ENCODE measurements at regions not wholly inside any gene's neighbourhood (a gene's known extent, or its start where the extent isn't known, plus 50 kb on each side); places are given as distances from the start of the nearest gene placed in this dataset.

DNA sequence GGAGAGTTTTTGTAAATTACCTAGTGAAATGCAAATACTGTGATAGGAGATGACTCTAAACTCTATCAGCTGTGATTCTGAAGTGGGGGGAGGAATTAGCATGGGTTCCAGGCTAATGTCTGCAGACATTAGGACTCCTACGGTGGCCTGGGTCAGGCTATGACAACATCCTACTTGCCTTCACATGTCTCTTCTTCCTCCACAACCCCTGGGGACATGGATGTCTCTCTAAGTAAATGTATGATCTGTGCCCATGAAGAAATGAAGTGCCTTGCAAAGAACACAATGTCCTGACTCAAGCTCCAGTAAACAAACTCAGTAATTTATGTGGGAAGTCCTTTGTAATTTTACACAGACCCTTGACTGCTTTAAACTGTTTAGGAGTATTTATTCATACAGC lies 165.8 kb upstream of the EEF1E1 start:
- no peak overlapping the region for H3K27ac ChIP-seq (replicated peaks)
- no peak for DNase-seq (ENCODE audit: low read depth in 1 of 2, low spot score in 1 of 2)
- no peaks in the 10 kb centered on the region for H3K27me3 ChIP-seq (ENCODE audit: insufficient read depth, poor library complexity, severe bottlenecking)
- no peak overlapping the region for H3K4me3 ChIP-seq (replicated peaks; ENCODE audit: insufficient read depth, low read length)
- TF ChIP-seq SPI1 (IDR thresholded peaks at IDR 0.05; ENCODE audit: borderline replicate concordance, low read depth) (no peak), GABPA (IDR thresholded peaks at IDR 0.05; ENCODE audit: low read depth) (no peak)

DNA sequence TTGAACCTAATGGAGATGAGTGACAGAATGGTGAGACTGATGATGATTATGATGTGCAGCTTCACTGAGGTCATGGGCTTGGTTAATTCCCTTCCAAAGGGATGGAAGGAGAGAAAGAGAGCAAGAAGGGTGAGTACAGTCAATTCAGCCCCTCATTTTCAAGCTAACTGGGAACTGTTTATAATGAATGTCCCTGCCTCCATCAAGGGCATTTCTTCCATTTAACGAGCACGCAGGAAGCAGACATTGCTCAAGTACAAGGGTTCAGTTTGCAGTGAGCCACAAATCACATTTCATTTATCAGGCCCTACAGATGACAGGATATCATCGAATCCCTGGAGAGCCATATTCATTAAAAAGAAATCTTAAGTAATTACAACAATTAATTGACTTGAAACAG lies 158.3 kb upstream of the EEF1E1 start:
- H3K27me3 ChIP-seq (ENCODE audit: insufficient read depth, poor library complexity, severe bottlenecking): peaks cover 4% of the 10 kb centered on the region
- H3K27ac ChIP-seq (replicated peaks): no peak overlapping the region
- DNase-seq (ENCODE audit: low read depth in 1 of 2, low spot score in 1 of 2): no peak
- no peak overlapping the region for H3K4me3 ChIP-seq (replicated peaks; ENCODE audit: insufficient read depth, low read length)
- TF ChIP-seq SPI1 (IDR thresholded peaks at IDR 0.05; ENCODE audit: borderline replicate concordance, low read depth): no peak
- TF ChIP-seq GABPA (IDR thresholded peaks at IDR 0.05; ENCODE audit: low read depth): no peak
- TF ChIP-seq, protein P1, sequence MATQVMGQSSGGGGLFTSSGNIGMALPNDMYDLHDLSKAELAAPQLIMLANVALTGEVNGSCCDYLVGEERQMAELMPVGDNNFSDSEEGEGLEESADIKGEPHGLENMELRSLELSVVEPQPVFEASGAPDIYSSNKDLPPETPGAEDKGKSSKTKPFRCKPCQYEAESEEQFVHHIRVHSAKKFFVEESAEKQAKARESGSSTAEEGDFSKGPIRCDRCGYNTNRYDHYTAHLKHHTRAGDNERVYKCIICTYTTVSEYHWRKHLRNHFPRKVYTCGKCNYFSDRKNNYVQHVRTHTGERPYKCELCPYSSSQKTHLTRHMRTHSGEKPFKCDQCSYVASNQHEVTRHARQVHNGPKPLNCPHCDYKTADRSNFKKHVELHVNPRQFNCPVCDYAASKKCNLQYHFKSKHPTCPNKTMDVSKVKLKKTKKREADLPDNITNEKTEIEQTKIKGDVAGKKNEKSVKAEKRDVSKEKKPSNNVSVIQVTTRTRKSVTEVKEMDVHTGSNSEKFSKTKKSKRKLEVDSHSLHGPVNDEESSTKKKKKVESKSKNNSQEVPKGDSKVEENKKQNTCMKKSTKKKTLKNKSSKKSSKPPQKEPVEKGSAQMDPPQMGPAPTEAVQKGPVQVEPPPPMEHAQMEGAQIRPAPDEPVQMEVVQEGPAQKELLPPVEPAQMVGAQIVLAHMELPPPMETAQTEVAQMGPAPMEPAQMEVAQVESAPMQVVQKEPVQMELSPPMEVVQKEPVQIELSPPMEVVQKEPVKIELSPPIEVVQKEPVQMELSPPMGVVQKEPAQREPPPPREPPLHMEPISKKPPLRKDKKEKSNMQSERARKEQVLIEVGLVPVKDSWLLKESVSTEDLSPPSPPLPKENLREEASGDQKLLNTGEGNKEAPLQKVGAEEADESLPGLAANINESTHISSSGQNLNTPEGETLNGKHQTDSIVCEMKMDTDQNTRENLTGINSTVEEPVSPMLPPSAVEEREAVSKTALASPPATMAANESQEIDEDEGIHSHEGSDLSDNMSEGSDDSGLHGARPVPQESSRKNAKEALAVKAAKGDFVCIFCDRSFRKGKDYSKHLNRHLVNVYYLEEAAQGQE (IDR thresholded peaks at IDR 0.05; ENCODE audit: insufficient replicate concordance, low read depth): no peak
- no peak for TF ChIP-seq POLR2AphosphoS5 (IDR thresholded peaks at IDR 0.05; ENCODE audit: low read depth)

DNA sequence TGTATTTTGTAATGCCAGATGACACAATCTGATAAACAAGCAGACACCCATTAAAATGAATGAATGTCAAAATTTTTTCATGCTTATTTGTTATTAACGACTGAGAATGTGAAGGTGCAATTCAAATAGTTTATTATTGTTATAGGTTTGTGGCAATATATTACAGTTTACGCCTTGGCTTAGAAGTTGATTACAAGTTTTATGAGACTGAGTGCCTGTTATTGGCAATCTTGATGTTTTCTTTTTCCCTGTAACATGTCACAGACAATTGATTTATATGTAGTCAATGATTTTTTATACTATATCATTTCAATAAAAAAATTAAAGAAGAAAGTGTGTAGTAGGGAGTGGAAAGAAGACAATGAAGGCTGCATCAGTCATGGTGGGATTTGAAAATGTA lies 144.1 kb upstream of the EEF1E1 start:
- TF ChIP-seq, protein P2, sequence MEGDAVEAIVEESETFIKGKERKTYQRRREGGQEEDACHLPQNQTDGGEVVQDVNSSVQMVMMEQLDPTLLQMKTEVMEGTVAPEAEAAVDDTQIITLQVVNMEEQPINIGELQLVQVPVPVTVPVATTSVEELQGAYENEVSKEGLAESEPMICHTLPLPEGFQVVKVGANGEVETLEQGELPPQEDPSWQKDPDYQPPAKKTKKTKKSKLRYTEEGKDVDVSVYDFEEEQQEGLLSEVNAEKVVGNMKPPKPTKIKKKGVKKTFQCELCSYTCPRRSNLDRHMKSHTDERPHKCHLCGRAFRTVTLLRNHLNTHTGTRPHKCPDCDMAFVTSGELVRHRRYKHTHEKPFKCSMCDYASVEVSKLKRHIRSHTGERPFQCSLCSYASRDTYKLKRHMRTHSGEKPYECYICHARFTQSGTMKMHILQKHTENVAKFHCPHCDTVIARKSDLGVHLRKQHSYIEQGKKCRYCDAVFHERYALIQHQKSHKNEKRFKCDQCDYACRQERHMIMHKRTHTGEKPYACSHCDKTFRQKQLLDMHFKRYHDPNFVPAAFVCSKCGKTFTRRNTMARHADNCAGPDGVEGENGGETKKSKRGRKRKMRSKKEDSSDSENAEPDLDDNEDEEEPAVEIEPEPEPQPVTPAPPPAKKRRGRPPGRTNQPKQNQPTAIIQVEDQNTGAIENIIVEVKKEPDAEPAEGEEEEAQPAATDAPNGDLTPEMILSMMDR (IDR thresholded peaks at IDR 0.05; ENCODE audit: insufficient read depth, low read length): no peak
- TF ChIP-seq SPI1 (IDR thresholded peaks at IDR 0.05; ENCODE audit: borderline replicate concordance, low read depth): no peak
- TF ChIP-seq GABPA (IDR thresholded peaks at IDR 0.05; ENCODE audit: low read depth): no peak
- TF ChIP-seq, protein P1 (IDR thresholded peaks at IDR 0.05; ENCODE audit: insufficient replicate concordance, low read depth): no peak
- TF ChIP-seq POLR2AphosphoS5 (IDR thresholded peaks at IDR 0.05; ENCODE audit: low read depth): no peak
- Histone ChIP-seq H3K4me3 (replicated peaks; ENCODE audit: insufficient read depth, low read length) (no peak overlapping the region), H3K27me3 (ENCODE audit: insufficient read depth, poor library complexity, severe bottlenecking) (no peaks in the 10 kb centered on the region), H3K27ac (replicated peaks) (no peak overlapping the region)
- DNase-seq (ENCODE audit: low read depth in 1 of 2, low spot score in 1 of 2): no peak

DNA sequence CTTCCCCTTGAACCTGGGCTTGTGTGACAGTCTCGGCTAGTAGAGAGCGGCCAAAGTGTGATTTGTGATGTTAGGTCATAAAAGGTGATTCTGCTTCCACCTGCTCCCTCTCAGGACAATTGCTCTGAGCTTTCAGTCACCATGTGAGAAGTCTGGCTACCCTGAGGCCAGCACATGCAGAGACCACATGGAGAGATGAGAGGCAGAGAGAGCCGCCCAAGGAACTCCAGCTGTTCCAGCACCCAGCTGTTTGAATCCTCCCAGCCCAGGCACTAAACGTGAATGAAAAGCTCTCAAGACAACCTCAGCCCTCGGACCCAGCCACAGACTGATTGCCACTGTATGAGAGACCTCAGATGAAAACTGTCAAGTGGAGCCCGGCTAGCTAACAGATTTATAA lies 143.4 kb upstream of the EEF1E1 start:
- Histone ChIP-seq H3K27ac (replicated peaks) (no peak overlapping the region), H3K4me3 (replicated peaks; ENCODE audit: insufficient read depth, low read length) (no peak overlapping the region), H3K27me3 (ENCODE audit: insufficient read depth, poor library complexity, severe bottlenecking) (no peaks in the 10 kb centered on the region)
- DNase-seq (ENCODE audit: low read depth in 1 of 2, low spot score in 1 of 2): no peak
- no peak for TF ChIP-seq GABPA (IDR thresholded peaks at IDR 0.05; ENCODE audit: low read depth)
- TF ChIP-seq SPI1 (IDR thresholded peaks at IDR 0.05; ENCODE audit: borderline replicate concordance, low read depth): no peak
- TF ChIP-seq, protein P2 (IDR thresholded peaks at IDR 0.05; ENCODE audit: insufficient read depth, low read length): no peak
- TF ChIP-seq, protein P1 (IDR thresholded peaks at IDR 0.05; ENCODE audit: insufficient replicate concordance, low read depth): no peak
- no peak for TF ChIP-seq POLR2AphosphoS5 (IDR thresholded peaks at IDR 0.05; ENCODE audit: low read depth)

Data from HL-60 (cell line).